ENCODE measurements at regions not wholly inside any gene's neighbourhood (a gene's known extent, or its start where the extent isn't known, plus 50 kb on each side); places are given as distances from the start of the nearest gene placed in this dataset.

GRCh38 chr6:140403020-140403419 is 1028.6 kb upstream of the CITED2 start:
- H3K79me2 ChIP-seq (ENCODE audit: insufficient read depth, low read length) = no peaks in the 10 kb centered on the region
- no peak for TF ChIP-seq CTCF (IDR thresholded peaks at IDR 0.05; ENCODE audit: insufficient read depth, low read length, poor library complexity, severe bottlenecking)
- no peak for TF ChIP-seq EZH2phosphoT487 (conservative IDR thresholded peaks at IDR 0.05; ENCODE audit: low read length)
- H4K20me1 ChIP-seq (ENCODE audit: low read depth, low read length) = no peaks in the 10 kb centered on the region
- H3K4me3 ChIP-seq (ENCODE audit: insufficient read depth, low read length, poor library complexity, severe bottlenecking) = no peak overlapping the region
- no peaks in the 10 kb centered on the region for H3K9me2 ChIP-seq (replicated peaks; ENCODE audit: insufficient read depth, low read length)
- no peak overlapping the region for H3K27ac ChIP-seq (ENCODE audit: low read depth, low read length)
- no peak overlapping the region for H3K9ac ChIP-seq (ENCODE audit: low read length)
- H3F3A ChIP-seq (ENCODE audit: insufficient read depth) = no peaks in the 10 kb centered on the region
- peaks cover 5% of the 10 kb centered on the region for H3K9me3 ChIP-seq (ENCODE audit: insufficient read depth, low read length)
- H3K27me3 ChIP-seq (ENCODE audit: low read length) = no peaks in the 10 kb centered on the region
- no peaks in the 10 kb centered on the region for H3K36me3 ChIP-seq (ENCODE audit: low read length)
- H3K4me2 ChIP-seq (ENCODE audit: low read depth, low read length, poor library complexity, severe bottlenecking) = no peak overlapping the region
- no peak overlapping the region for H2AFZ ChIP-seq (ENCODE audit: low read depth, low read length, severe bottlenecking)

GRCh38 chr6:140401761-140402160 is 1027.3 kb upstream of the CITED2 start:
- Histone ChIP-seq H3K9me3 (ENCODE audit: insufficient read depth, low read length) (peaks cover 5% of the 10 kb centered on the region), H3K9me2 (replicated peaks; ENCODE audit: insufficient read depth, low read length) (no peaks in the 10 kb centered on the region), H3K4me3 (ENCODE audit: insufficient read depth, low read length, poor library complexity, severe bottlenecking) (no peak overlapping the region), H3K4me2 (ENCODE audit: low read depth, low read length, poor library complexity, severe bottlenecking) (no peak overlapping the region), H2AFZ (ENCODE audit: low read depth, low read length, severe bottlenecking) (peak overlapping the region; percentile 32), H3K27ac (ENCODE audit: low read depth, low read length) (no peak overlapping the region), H3K27me3 (ENCODE audit: low read length) (no peaks in the 10 kb centered on the region), H3K79me2 (ENCODE audit: insufficient read depth, low read length) (no peaks in the 10 kb centered on the region), H3F3A (ENCODE audit: insufficient read depth) (no peaks in the 10 kb centered on the region), H3K36me3 (ENCODE audit: low read length) (no peaks in the 10 kb centered on the region), H4K20me1 (ENCODE audit: low read depth, low read length) (no peaks in the 10 kb centered on the region), H3K9ac (ENCODE audit: low read length) (no peak overlapping the region)
- TF ChIP-seq EZH2phosphoT487 (conservative IDR thresholded peaks at IDR 0.05; ENCODE audit: low read length) = no peak
- TF ChIP-seq CTCF (IDR thresholded peaks at IDR 0.05; ENCODE audit: insufficient read depth, low read length, poor library complexity, severe bottlenecking) = no peak

- no peaks in the 10 kb centered on the region for H4K20me1 ChIP-seq (ENCODE audit: low read depth, low read length)
- H3K9me3 ChIP-seq (ENCODE audit: insufficient read depth, low read length) = no peaks in the 10 kb centered on the region
- no peak overlapping the region for H3K4me2 ChIP-seq (ENCODE audit: low read depth, low read length, poor library complexity, severe bottlenecking)
- H3K27me3 ChIP-seq (ENCODE audit: low read length) = no peaks in the 10 kb centered on the region
- H3K36me3 ChIP-seq (ENCODE audit: low read length) = no peaks in the 10 kb centered on the region
- no peaks in the 10 kb centered on the region for H3K9me2 ChIP-seq (replicated peaks; ENCODE audit: insufficient read depth, low read length)
- H3K27ac ChIP-seq (ENCODE audit: low read depth, low read length) = no peak overlapping the region
- no peak for TF ChIP-seq CTCF (IDR thresholded peaks at IDR 0.05; ENCODE audit: insufficient read depth, low read length, poor library complexity, severe bottlenecking)
- no peak for TF ChIP-seq EZH2phosphoT487 (conservative IDR thresholded peaks at IDR 0.05; ENCODE audit: low read length)
- H3K79me2 ChIP-seq (ENCODE audit: insufficient read depth, low read length) = no peaks in the 10 kb centered on the region
- H3K9ac ChIP-seq (ENCODE audit: low read length) = no peak overlapping the region
- no peak overlapping the region for H3K4me3 ChIP-seq (ENCODE audit: insufficient read depth, low read length, poor library complexity, severe bottlenecking)
- no peak overlapping the region for H2AFZ ChIP-seq (ENCODE audit: low read depth, low read length, severe bottlenecking)
- no peaks in the 10 kb centered on the region for H3F3A ChIP-seq (ENCODE audit: insufficient read depth)
Observed at GRCh38 chr6:140398076-140398475, 1023.6 kb upstream of the CITED2 start.
